ENCODE measurements at regions not wholly inside any gene's neighbourhood (a gene's known extent, or its start where the extent isn't known, plus 50 kb on each side); places are given as distances from the start of the nearest gene placed in this dataset.

DNA sequence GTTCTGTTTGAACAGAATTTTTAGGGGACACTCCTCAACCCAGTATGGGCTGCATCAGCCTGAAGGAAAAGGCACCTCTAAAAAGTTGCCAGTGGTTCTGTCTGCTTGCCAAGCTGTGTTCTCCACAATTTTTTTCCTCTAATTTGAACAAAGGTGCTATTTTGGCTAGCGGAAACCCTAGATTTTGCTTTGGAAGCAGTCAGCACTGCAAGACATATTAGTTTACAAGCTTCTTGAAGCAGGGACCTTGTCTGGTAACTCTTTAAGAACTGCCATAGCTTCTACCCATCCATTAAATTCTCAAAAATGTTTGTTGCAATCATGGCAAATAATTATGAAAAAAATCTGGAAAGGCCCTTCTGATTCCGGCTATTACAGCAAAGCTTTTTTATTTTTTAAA lies 75.6 kb upstream of the HEPHL1 start:
- Histone ChIP-seq H2AFZ (ENCODE audit: low read depth, low read length) (no peak overlapping the region), H3K9ac (ENCODE audit: low read depth, low read length) (no peak overlapping the region), H3K4me3 (ENCODE audit: low read depth in 1 of 2, low read length in 2 of 2) (no peak overlapping the region), H3K79me2 (ENCODE audit: insufficient read depth, low read length) (no peaks in the 10 kb centered on the region), H3K27me3 (ENCODE audit: insufficient read depth, low read length, poor library complexity) (no peaks in the 10 kb centered on the region), H3K4me1 (ENCODE audit: insufficient read depth, low read length) (no peaks in the 10 kb centered on the region), H4K20me1 (ENCODE audit: insufficient read depth, low read length) (no peaks in the 10 kb centered on the region), H3K36me3 (ENCODE audit: insufficient read depth, low read length) (no peaks in the 10 kb centered on the region), H3K4me2 (ENCODE audit: insufficient read depth, low read length) (no peak overlapping the region), H3K27ac (ENCODE audit: low read length) (no peak overlapping the region), H3K9me3 (ENCODE audit: insufficient read depth, low read length, severe bottlenecking) (no peaks in the 10 kb centered on the region)
- DNase-seq: no peak
- TF ChIP-seq EZH2 (IDR thresholded peaks at IDR 0.05; ENCODE audit: borderline replicate concordance, low read depth, low read length, severe bottlenecking): no peak
- TF ChIP-seq, protein P1, sequence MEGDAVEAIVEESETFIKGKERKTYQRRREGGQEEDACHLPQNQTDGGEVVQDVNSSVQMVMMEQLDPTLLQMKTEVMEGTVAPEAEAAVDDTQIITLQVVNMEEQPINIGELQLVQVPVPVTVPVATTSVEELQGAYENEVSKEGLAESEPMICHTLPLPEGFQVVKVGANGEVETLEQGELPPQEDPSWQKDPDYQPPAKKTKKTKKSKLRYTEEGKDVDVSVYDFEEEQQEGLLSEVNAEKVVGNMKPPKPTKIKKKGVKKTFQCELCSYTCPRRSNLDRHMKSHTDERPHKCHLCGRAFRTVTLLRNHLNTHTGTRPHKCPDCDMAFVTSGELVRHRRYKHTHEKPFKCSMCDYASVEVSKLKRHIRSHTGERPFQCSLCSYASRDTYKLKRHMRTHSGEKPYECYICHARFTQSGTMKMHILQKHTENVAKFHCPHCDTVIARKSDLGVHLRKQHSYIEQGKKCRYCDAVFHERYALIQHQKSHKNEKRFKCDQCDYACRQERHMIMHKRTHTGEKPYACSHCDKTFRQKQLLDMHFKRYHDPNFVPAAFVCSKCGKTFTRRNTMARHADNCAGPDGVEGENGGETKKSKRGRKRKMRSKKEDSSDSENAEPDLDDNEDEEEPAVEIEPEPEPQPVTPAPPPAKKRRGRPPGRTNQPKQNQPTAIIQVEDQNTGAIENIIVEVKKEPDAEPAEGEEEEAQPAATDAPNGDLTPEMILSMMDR (IDR thresholded peaks at IDR 0.05; ENCODE audit: borderline replicate concordance, extremely low read depth, low read length, poor library complexity, severe bottlenecking): no peak
- no peak for ATAC-seq (ENCODE audit: insufficient read depth, low read depth)

DNA sequence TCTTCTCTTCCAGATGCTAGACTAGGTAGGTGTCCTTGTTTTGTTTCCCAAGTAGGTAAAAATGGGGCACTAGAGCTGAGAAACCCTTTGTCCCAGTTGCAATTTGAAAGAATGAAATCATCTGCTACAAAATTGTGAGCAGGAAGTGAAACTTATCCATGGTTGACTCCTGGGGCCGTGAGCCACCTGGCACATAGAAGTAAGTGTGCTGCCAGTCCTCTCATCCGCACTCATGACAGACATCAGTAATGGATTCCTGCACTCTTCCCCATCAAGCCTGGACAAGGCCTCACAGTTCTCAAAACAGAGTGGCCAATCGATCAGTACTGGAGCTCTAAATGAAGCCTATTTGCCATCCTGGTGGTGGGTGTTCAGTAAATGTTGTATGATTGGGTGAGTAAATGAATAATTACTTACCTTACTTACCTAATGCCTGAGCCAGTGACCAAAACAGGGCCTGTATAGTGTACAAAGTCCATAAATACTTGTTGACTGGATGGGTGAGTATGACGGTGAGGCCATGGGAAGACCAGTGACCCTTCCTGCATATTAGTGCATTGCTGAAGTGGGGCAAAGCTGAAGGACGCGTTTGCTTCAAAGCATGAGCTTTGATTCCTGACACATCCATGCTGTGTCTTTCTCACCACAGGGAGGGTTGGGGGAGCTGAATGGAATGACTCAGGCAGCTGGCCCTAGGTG lies 68.9 kb upstream of the HEPHL1 start:
- Histone ChIP-seq H3K4me3 (ENCODE audit: low read depth in 1 of 2, low read length in 2 of 2) (no peak overlapping the region), H3K4me1 (ENCODE audit: insufficient read depth, low read length) (no peaks in the 10 kb centered on the region), H2AFZ (ENCODE audit: low read depth, low read length) (no peak overlapping the region), H3K4me2 (ENCODE audit: insufficient read depth, low read length) (no peak overlapping the region), H3K27me3 (ENCODE audit: insufficient read depth, low read length, poor library complexity) (no peaks in the 10 kb centered on the region), H4K20me1 (ENCODE audit: insufficient read depth, low read length) (no peaks in the 10 kb centered on the region), H3K36me3 (ENCODE audit: insufficient read depth, low read length) (no peaks in the 10 kb centered on the region), H3K9me3 (ENCODE audit: insufficient read depth, low read length, severe bottlenecking) (no peaks in the 10 kb centered on the region), H3K27ac (ENCODE audit: low read length) (no peak overlapping the region), H3K79me2 (ENCODE audit: insufficient read depth, low read length) (no peaks in the 10 kb centered on the region), H3K9ac (ENCODE audit: low read depth, low read length) (no peak overlapping the region)
- TF ChIP-seq, protein P1 (IDR thresholded peaks at IDR 0.05; ENCODE audit: borderline replicate concordance, extremely low read depth, low read length, poor library complexity, severe bottlenecking): no peak
- TF ChIP-seq EZH2 (IDR thresholded peaks at IDR 0.05; ENCODE audit: borderline replicate concordance, low read depth, low read length, severe bottlenecking): no peak
- no peak for DNase-seq
- no peak for ATAC-seq (ENCODE audit: insufficient read depth, low read depth)

DNA sequence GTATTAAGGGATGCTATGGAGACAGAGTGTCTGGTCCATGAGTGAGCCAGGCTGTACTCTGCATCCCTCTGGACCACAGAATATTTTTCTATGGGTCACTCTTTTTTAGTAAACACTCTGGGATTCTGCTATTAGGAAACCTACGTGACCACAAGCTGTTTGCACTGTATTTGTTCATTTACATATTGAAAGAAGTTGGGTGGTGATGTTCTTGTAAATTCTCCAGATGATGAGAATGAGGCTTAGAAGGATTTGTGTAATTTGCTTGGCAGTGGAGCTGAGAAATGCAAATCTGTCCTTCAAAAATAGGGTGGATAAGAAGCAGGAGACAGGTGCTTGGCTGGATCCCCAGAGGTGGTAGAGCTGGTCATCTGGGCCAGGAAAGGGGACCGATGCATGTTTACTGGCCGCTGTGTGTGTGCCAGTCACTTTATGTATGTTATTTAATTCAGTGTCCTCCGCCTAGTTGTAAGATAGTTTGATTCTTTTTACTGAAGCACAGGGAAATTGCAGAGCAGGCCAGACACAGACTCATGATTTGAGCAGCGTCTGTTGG lies 63.7 kb upstream of the HEPHL1 start:
- no peaks in the 10 kb centered on the region for H3K4me1 ChIP-seq (ENCODE audit: insufficient read depth, low read length)
- H3K9ac ChIP-seq (ENCODE audit: low read depth, low read length): no peak overlapping the region
- DNase-seq (no peak), ATAC-seq (ENCODE audit: insufficient read depth, low read depth) (no peak)
- TF ChIP-seq EZH2 (IDR thresholded peaks at IDR 0.05; ENCODE audit: borderline replicate concordance, low read depth, low read length, severe bottlenecking): no peak
- TF ChIP-seq, protein P1 (IDR thresholded peaks at IDR 0.05; ENCODE audit: borderline replicate concordance, extremely low read depth, low read length, poor library complexity, severe bottlenecking): no peak
- H3K36me3 ChIP-seq (ENCODE audit: insufficient read depth, low read length): no peaks in the 10 kb centered on the region
- H3K4me3 ChIP-seq (ENCODE audit: low read depth in 1 of 2, low read length in 2 of 2): no peak overlapping the region
- H3K4me2 ChIP-seq (ENCODE audit: insufficient read depth, low read length): no peak overlapping the region
- H3K27ac ChIP-seq (ENCODE audit: low read length): no peak overlapping the region
- H3K9me3 ChIP-seq (ENCODE audit: insufficient read depth, low read length, severe bottlenecking): no peaks in the 10 kb centered on the region
- no peaks in the 10 kb centered on the region for H3K79me2 ChIP-seq (ENCODE audit: insufficient read depth, low read length)
- H3K27me3 ChIP-seq (ENCODE audit: insufficient read depth, low read length, poor library complexity): no peaks in the 10 kb centered on the region
- H2AFZ ChIP-seq (ENCODE audit: low read depth, low read length): no peak overlapping the region
- H4K20me1 ChIP-seq (ENCODE audit: insufficient read depth, low read length): no peaks in the 10 kb centered on the region

Data from DND-41 (cell line).